ENCODE measurements at regions not wholly inside any gene's neighbourhood (a gene's known extent, or its start where the extent isn't known, plus 50 kb on each side); places are given as distances from the start of the nearest gene placed in this dataset.

- H3K4me3 ChIP-seq (ENCODE audit: low read depth, low read length), result no peak overlapping the region
- H3K27ac ChIP-seq (ENCODE audit: extremely low read depth, low read depth, low read length), result no peak overlapping the region
- no peaks in the 10 kb centered on the region for H3K36me3 ChIP-seq (ENCODE audit: control insufficient read depth in 2 of 2, insufficient read depth in 1 of 2, low read length in 2 of 2)
- POLR2A ChIA-PET, result no interaction called here
- H3K9me3 ChIP-seq (ENCODE audit: control insufficient read depth, insufficient read depth, low read depth, low read length), result no peaks in the 10 kb centered on the region
- H3K4me1 ChIP-seq (ENCODE audit: control insufficient read depth, insufficient read depth, low read length), result no peaks in the 10 kb centered on the region
- no peak for TF ChIP-seq ZNF48 (tag by site-specific recombination; IDR thresholded peaks at IDR 0.05)
- no peak for TF ChIP-seq ZNF513 (tag by site-specific recombination; IDR thresholded peaks at IDR 0.05)
- no peak for TF ChIP-seq ZNF677 (tag by site-specific recombination; IDR thresholded peaks at IDR 0.05)
- TF ChIP-seq ATF2 (tag by site-specific recombination; IDR thresholded peaks at IDR 0.05; ENCODE audit: low read depth), result no peak
- TF ChIP-seq KLF7 (tag by site-specific recombination; IDR thresholded peaks at IDR 0.05; ENCODE audit: borderline replicate concordance), result no peak
- no peak for TF ChIP-seq ZNF792 (tag by site-specific recombination; IDR thresholded peaks at IDR 0.05)
- no peak for TF ChIP-seq SCRT1 (tag by site-specific recombination; IDR thresholded peaks at IDR 0.05; ENCODE audit: borderline replicate concordance)
- TF ChIP-seq ZBTB26 (tag by site-specific recombination; optimal IDR thresholded peaks at IDR 0.05), result no peak
- no peak for TF ChIP-seq ZNF518A (tag by site-specific recombination; conservative IDR thresholded peaks at IDR 0.05; ENCODE audit: low read depth)
- no peak for TF ChIP-seq SALL2 (tag by site-specific recombination; IDR thresholded peaks at IDR 0.05; ENCODE audit: borderline replicate concordance)
- no peak for TF ChIP-seq ZNF558 (tag by site-specific recombination; IDR thresholded peaks at IDR 0.05)
- no peak for TF ChIP-seq ZSCAN18 (tag by site-specific recombination; IDR thresholded peaks at IDR 0.05)
- CTCF ChIA-PET, result no interaction called here
Observed at GRCh38 chr9:27818348-27818747, 245.1 kb upstream of the C9orf72 start.

GRCh38 chr9:27828908-27829307 is 255.6 kb upstream of the C9orf72 start:
- H3K4me3 ChIP-seq (ENCODE audit: low read depth, low read length), result no peak overlapping the region
- H3K9me3 ChIP-seq (ENCODE audit: control insufficient read depth, insufficient read depth, low read depth, low read length), result no peaks in the 10 kb centered on the region
- H3K36me3 ChIP-seq (ENCODE audit: control insufficient read depth in 2 of 2, insufficient read depth in 1 of 2, low read length in 2 of 2), result no peaks in the 10 kb centered on the region
- ChIA-PET CTCF (interaction anchor here (0.7 kb wide), 1 partner anchor 244 kb away, joined by 3 read pairs; no protein-coding TSS in a partner anchor), POLR2A (no interaction called here)
- no peak overlapping the region for H3K27ac ChIP-seq (ENCODE audit: extremely low read depth, low read depth, low read length)
- H3K4me1 ChIP-seq (ENCODE audit: control insufficient read depth, insufficient read depth, low read length), result no peaks in the 10 kb centered on the region
- TF ChIP-seq ZNF529 (tag by site-specific recombination; IDR thresholded peaks at IDR 0.05; ENCODE audit: insufficient replicate concordance), result no peak
- TF ChIP-seq ZSCAN4 (tag by site-specific recombination; IDR thresholded peaks at IDR 0.05), result no peak
- TF ChIP-seq ZNF362 (tag by site-specific recombination; IDR thresholded peaks at IDR 0.05), result no peak
- no peak for TF ChIP-seq ZNF292 (tag by site-specific recombination; IDR thresholded peaks at IDR 0.05; ENCODE audit: borderline replicate concordance, low read depth)
- no peak for TF ChIP-seq ZNF48 (tag by site-specific recombination; IDR thresholded peaks at IDR 0.05)
- no peak for TF ChIP-seq ZNF239 (tag by site-specific recombination; IDR thresholded peaks at IDR 0.05)
- TF ChIP-seq ZNF394 (tag by site-specific recombination; IDR thresholded peaks at IDR 0.05; ENCODE audit: borderline replicate concordance), result no peak

Data from HEK293 (cell line).